HG03457 (cell line): ENCODE measurements at regions not wholly inside any gene's neighbourhood (a gene's known extent, or its start where the extent isn't known, plus 50 kb on each side); places are given as distances from the start of the nearest gene placed in this dataset.

ENCODE experiments used
- ATAC-seq: cut with Tn5 transposase; IDR thresholded peaks from one replicate; pipeline ENCODE4 v1.9.1; 2021; ENCODE audit warnings: moderate number of reproducible peaks; ENCODE audit not compliant: unreplicated experiment

- ATAC-seq = no peak
Measured at GRCh38 chr4:135338181-135338580, 1136.6 kb upstream of the PABPC4L start.

DNA sequence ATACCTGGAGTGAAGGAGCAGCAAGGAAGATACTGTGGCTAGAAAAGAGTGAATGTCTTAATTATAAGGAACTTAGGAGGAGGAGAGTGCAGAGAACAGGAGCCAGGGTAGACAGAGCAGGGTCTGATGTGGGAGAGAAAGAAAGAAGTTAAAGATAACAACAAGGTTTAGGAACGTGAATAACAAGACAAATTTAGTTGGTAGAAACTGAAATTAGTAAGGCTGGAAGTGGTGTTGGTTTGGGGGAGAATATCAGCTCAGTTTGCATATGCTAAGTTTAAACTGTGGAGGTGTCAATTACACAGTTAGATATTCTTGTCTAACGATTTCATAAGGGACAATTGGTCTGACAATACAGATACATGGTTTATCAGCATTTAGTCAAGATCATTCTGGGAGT is 1123.7 kb upstream of the PABPC4L start:
- ATAC-seq = no peak

GRCh38 chr4:135319685-135320084 is 1118.1 kb upstream of the PABPC4L start:
- ATAC-seq = no peak

DNA sequence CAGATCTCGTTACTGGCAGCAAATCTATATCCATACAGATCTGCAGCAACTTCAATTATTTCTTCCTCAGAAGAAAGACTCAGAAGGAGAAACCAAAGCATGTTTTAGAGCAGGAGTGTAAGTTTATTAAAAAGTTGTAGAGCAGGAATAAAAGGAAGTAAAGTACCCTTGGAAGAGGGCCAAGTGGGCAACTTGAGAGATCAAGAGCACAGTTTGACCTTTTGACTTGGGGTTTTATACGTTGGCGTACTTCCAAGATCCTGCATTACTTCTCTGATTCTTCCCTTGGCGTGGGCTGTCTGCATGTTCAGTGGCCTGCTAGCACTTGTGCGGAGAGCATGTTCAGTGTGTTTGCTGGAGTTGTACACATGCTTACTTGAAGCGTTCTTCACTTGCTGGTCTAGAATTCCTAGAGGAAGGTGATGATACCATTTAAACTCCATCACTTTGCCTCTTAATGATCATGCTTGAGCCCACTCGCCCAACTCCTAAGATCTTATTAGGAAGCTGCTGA is 1114.7 kb upstream of the PABPC4L start:
- no peak for ATAC-seq

GRCh38 chr4:135290136-135290535 is 1088.5 kb upstream of the PABPC4L start:
- no peak for ATAC-seq

DNA sequence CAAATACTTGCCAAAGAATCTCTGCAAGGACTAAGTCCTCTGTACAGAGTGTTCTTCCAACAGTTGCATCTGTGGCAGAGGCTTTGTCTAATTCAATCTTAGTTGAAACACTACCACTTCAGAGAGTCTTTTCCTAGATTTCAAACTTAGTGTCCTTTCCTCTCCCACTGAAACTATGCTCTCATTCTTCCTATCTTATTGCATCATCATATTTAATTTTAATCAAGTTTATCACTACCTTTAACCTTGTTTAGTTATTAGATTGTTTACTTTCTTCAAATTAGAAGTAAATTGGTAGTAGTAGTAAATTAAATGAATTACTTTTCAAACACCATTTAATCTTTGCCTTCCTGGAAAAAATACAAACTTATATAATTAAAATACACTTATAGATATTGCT is 1082.3 kb upstream of the PABPC4L start:
- ATAC-seq = no peak

- ATAC-seq = no peak
Measured at GRCh38 chr4:135282676-135283075, 1081.1 kb upstream of the PABPC4L start.

DNA sequence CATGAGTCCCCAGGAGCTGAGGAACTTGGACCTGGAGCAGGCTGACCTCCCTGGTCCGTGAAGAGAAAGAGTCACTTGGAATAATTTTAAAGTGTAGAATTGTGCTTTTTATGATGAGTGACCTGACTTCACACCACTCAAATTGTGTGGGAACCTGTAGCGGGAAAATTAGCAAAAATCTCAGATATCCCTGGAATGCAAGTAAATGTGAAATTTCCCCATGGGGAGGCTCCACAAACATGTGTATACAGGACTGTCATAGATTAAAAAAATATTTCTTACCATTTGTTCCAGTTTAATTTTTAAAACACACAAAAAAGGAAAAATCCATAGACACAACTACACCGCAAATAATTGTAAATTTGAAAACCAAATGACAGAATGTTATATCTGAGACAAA is 1079.6 kb upstream of the PABPC4L start:
- no peak for ATAC-seq

GRCh38 chr4:135277980-135278315 is 1076.4 kb upstream of the PABPC4L start:
- no peak for ATAC-seq

- no peak for ATAC-seq
Measured at GRCh38 chr4:135277068-135277979, 1075.7 kb upstream of the PABPC4L start.

- no peak for ATAC-seq
Measured at GRCh38 chr4:135274416-135274815, 1072.8 kb upstream of the PABPC4L start.

DNA sequence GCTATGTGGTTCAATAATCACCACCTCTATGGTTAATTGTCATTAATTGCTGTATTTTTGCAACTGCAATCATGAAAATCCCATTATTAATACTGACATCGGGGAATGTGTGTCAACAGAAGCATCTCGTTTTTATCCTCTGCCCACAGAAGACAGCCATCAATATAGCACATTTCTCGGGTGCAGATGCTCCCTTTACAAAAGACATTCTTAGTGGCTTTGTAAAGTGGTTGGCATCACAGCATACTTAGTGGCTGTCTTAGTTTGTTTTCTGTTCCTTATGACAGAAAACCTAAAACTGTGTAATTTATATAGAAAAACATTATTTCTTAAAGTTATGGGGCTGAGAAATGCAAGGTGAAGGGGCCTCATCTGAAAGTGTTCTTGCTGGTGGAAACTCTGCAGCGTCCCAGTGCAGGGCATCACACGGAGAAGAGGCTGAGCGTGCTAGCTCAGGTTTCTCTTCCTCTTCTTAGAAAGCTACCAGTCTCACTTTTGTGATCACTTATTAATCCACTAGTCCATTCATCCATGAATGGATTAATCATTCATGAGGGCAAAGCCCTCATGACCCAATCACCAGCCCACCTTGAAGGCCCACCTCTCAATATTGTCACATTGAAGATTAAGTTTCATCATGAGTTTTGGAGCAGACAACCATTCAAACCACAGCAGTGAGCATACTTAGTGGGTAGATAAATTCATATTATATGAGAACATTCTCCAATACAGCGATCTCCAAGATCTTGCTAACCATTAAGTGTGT is 1067.7 kb upstream of the PABPC4L start:
- ATAC-seq = peak; percentile 90

- no peak for ATAC-seq
Measured at GRCh38 chr4:135268369-135268768, 1066.8 kb upstream of the PABPC4L start.

GRCh38 chr4:135267148-135267865 is 1065.7 kb upstream of the PABPC4L start:
- no peak for ATAC-seq

DNA sequence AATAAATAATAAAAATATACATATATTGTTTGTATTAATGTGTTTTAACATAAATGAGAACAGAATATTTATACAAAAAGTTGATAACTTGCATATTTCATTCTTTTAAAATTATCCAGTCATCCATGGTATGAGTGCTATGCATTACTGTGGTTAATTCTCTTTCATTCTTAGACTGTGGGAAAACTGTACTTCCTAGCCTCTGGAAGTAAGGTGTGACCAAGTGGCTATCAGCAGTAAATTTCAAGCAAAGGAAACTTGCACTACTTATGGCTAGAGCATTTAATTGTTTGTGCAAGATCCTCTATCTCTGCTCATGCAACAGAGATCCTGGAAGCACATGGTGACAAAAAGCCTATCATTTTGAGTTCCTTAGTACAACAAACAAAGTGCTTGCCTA is 1054.5 kb upstream of the PABPC4L start:
- no peak for ATAC-seq

DNA sequence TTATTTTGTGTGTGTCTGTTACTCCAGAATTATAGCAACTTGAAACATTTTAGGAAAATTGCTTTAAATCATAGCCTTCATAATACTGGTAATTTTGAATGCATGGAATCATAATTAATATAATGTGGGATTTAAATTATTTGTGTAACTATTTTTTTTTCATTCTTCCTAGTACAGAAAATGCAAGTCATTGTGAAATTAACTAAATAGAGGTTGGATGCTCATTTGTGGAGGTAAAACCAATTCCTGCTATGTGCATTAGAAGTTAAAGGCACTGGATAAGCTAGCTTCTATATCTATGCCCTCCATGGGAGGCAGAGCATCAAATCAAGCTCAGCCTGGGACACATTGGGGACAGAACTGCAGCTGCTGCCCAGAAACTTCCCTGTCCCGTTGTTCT is 1048.5 kb upstream of the PABPC4L start:
- no peak for ATAC-seq

DNA sequence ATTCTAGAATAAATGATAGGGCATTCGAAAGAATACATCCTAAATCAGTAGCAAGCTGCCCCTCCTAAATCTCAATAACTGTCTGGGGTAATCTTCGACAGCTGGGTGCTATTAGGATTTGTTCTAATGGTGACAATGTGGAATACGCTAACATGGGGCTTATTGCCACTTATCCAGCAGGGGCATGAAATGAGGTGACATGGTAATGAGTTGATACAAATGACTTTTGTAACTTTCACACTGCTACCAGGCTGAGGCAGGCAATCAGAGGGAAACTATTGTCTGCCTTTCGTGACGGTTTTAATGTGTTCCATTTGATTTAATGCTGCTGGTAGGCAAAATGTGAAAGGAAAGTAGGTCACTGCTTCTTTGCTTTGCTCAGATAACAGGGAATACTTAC is 1047.4 kb upstream of the PABPC4L start:
- ATAC-seq = no peak

GRCh38 chr4:135244696-135245095 is 1043.1 kb upstream of the PABPC4L start:
- ATAC-seq = no peak

- ATAC-seq = no peak
Measured at GRCh38 chr4:135244056-135244455, 1042.5 kb upstream of the PABPC4L start.

- ATAC-seq = no peak
Measured at GRCh38 chr4:135240796-135241195, 1039.2 kb upstream of the PABPC4L start.

DNA sequence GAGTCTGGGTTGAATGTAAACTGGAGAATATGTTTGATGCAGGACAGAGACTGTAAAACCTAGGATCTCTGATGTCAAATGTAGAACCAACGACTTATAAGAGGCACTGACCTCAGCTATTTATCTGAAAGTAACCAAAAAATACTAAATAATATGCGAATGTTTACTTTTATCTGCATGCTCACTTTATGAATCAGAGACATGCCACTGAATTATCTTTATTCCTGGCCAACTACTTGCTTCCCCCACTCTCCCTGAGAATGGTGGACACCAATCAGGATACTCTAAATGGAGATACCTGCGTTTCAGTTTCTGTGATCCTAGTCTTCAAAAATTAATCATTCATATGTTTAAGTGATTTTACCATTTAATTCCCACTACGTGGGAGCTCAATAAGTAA is 1038.4 kb upstream of the PABPC4L start:
- no peak for ATAC-seq
